Activated CD4-positive, alpha-beta T cell treated with anti-CD3 and anti-CD28 coated beads for 24 hours (primary cell): ENCODE measurements at regions not wholly inside any gene's neighbourhood (a gene's known extent, or its start where the extent isn't known, plus 50 kb on each side); places are given as distances from the start of the nearest gene placed in this dataset.
"Not testable (repeated sequence)": the region's sequence is repeated elsewhere in the genome, so short reads cannot be mapped to it uniquely, and the experiment has no call there.

Experiments used
- DNase-seq, 2 donors: peaks; one replicate each; pipeline ENCODE4 v3.0.0-alpha.2; 2020; ENCODE audit warnings: low read depth in 2 of 2

GRCh38 chr14:24744641-24745040, 110.7 kb upstream of the GZMB start:
- no peak for DNase-seq

GRCh38 chr14:24741871-24742270, 107.9 kb upstream of the GZMB start:
- DNase-seq = no peak

- no peak for DNase-seq
These were observed 102.1 kb upstream of the GZMB start for GRCh38 chr14:24735984-24736630.

- peak; percentile 2 to 17 for DNase-seq
These were observed 101.0 kb upstream of the GZMB start for GRCh38 chr14:24734917-24735500.

- no peak for DNase-seq
These were observed 92.5 kb upstream of the GZMB start for GRCh38 chr14:24726480-24726879.

- no peak for DNase-seq
These were observed 91.3 kb upstream of the GZMB start for GRCh38 chr14:24725311-24725710.

GRCh38 chr14:24721775-24722174, 87.8 kb upstream of the GZMB start:
- no peak for DNase-seq

- no peak for DNase-seq
These were observed 81.2 kb upstream of the GZMB start for GRCh38 chr14:24715239-24715638.

GRCh38 chr14:24713404-24713803, 79.4 kb upstream of the GZMB start:
- DNase-seq = no peak

GRCh38 chr14:24712909-24713308, 78.9 kb upstream of the GZMB start:
- DNase-seq = no peak

GRCh38 chr14:24712374-24712773, 78.4 kb upstream of the GZMB start:
- DNase-seq = no peak

GRCh38 chr14:24710403-24711112, 76.6 kb upstream of the GZMB start:
- peak; percentile 27 to 44 for DNase-seq

- no peak for DNase-seq
These were observed 74.7 kb upstream of the GZMB start for GRCh38 chr14:24708684-24709083.

- no peak for DNase-seq
These were observed 72.4 kb upstream of the GZMB start for GRCh38 chr14:24706351-24706750.

GRCh38 chr14:24705840-24706239, 71.8 kb upstream of the GZMB start:
- no peak for DNase-seq

GRCh38 chr14:24701062-24701461, 67.1 kb upstream of the GZMB start:
- no peak for DNase-seq

GRCh38 chr14:24700511-24700910, 66.5 kb upstream of the GZMB start:
- DNase-seq = no peak

GRCh38 chr14:24699052-24699451, 65.1 kb upstream of the GZMB start:
- no peak for DNase-seq

GRCh38 chr14:24696280-24696920, 62.4 kb upstream of the GZMB start:
- not testable (repeated sequence) for DNase-seq

GRCh38 chr14:24695265-24696241, 61.6 kb upstream of the GZMB start:
- no peak for DNase-seq

- no peak for DNase-seq
These were observed 60.7 kb upstream of the GZMB start for GRCh38 chr14:24694680-24695079.

GRCh38 chr14:24693983-24694382, 60.0 kb upstream of the GZMB start:
- DNase-seq = no peak
